ENCODE measurements at regions not wholly inside any gene's neighbourhood (a gene's known extent, or its start where the extent isn't known, plus 50 kb on each side); places are given as distances from the start of the nearest gene placed in this dataset.

DNA sequence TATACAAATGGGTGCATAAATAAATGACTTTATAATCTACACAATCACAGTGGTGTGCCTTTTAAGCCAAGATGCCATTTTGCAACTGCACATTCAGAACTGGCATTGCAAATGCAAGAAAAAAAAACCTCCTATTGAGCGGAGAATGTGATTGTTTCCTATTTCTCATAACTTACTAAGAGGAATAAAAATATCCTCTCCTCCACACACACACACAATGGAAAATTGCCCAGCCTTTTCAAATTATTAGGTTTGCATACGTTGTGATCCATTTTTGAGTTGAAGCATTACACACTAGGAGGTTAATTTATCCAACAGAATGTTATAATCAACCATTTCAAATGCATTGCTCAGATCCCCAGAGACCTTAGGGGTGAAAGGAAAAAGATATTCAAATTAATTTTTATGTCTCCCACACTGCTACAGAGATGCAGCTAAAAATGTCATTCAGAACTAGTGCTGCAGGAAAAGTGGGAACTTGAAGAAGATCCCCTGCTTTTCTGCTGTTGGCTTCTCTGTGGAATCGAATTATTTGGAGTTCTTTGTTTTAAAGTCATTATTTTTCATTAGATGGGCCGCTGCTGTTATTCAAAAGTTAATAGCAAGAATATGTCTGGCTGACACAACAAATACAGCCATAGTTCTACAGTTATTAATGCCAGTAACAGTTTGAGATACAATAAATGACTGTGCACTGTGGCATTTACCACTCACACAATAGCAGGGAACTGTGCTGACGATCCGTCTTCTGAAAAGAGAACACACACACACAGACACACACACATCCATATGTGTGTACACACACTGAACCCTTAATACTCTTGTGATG is 299.9 kb upstream of the ANO5 start:
- TF ChIP-seq, protein P1, sequence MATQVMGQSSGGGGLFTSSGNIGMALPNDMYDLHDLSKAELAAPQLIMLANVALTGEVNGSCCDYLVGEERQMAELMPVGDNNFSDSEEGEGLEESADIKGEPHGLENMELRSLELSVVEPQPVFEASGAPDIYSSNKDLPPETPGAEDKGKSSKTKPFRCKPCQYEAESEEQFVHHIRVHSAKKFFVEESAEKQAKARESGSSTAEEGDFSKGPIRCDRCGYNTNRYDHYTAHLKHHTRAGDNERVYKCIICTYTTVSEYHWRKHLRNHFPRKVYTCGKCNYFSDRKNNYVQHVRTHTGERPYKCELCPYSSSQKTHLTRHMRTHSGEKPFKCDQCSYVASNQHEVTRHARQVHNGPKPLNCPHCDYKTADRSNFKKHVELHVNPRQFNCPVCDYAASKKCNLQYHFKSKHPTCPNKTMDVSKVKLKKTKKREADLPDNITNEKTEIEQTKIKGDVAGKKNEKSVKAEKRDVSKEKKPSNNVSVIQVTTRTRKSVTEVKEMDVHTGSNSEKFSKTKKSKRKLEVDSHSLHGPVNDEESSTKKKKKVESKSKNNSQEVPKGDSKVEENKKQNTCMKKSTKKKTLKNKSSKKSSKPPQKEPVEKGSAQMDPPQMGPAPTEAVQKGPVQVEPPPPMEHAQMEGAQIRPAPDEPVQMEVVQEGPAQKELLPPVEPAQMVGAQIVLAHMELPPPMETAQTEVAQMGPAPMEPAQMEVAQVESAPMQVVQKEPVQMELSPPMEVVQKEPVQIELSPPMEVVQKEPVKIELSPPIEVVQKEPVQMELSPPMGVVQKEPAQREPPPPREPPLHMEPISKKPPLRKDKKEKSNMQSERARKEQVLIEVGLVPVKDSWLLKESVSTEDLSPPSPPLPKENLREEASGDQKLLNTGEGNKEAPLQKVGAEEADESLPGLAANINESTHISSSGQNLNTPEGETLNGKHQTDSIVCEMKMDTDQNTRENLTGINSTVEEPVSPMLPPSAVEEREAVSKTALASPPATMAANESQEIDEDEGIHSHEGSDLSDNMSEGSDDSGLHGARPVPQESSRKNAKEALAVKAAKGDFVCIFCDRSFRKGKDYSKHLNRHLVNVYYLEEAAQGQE (IDR thresholded peaks at IDR 0.05; ENCODE audit: insufficient read depth in 1 of 2, low read depth in 2 of 2, low read length in 2 of 2), result no peak
- TF ChIP-seq FOXP2 (optimal IDR thresholded peaks at IDR 0.05; ENCODE audit: borderline replicate concordance, extremely low read depth, extremely low read length, insufficient read depth), result no peak
- no peak for TF ChIP-seq SIN3A (IDR thresholded peaks at IDR 0.05; ENCODE audit: borderline replicate concordance, insufficient read depth, low read length)
- TF ChIP-seq TAF1 (IDR thresholded peaks at IDR 0.05; ENCODE audit: borderline replicate concordance, insufficient read depth, low read length), result no peak
- no peak for TF ChIP-seq POLR2AphosphoS5 (IDR thresholded peaks at IDR 0.05; ENCODE audit: low read depth, low read length)

GRCh38 chr11:21893565-21893867 is 299.4 kb upstream of the ANO5 start:
- TF ChIP-seq SIN3A (IDR thresholded peaks at IDR 0.05; ENCODE audit: borderline replicate concordance, insufficient read depth, low read length), result no peak
- no peak for TF ChIP-seq TAF1 (IDR thresholded peaks at IDR 0.05; ENCODE audit: borderline replicate concordance, insufficient read depth, low read length)
- TF ChIP-seq POLR2AphosphoS5 (IDR thresholded peaks at IDR 0.05; ENCODE audit: low read depth, low read length), result no peak
- TF ChIP-seq FOXP2 (optimal IDR thresholded peaks at IDR 0.05; ENCODE audit: borderline replicate concordance, extremely low read depth, extremely low read length, insufficient read depth), result no peak
- TF ChIP-seq, protein P1 (IDR thresholded peaks at IDR 0.05; ENCODE audit: insufficient read depth in 1 of 2, low read depth in 2 of 2, low read length in 2 of 2), result no peak

DNA sequence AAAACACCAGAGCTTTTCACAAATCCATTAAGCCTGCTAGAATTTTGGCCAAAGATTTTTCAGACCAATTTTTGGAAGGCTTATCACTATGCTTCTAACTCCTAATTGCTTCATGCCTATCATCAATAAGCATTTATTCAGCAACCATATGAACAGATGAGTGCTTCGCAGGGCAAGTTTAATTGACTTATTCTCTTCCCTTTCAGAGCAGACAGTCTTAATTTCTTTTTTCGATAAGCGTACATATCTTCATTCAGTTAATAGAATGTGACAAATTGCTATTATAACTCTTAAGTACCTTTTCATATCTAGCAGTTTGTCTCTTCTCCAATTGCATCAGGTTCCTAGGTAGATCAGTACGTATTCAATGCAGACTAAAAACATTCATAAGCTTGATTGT is 298.4 kb upstream of the ANO5 start:
- TF ChIP-seq SIN3A (IDR thresholded peaks at IDR 0.05; ENCODE audit: borderline replicate concordance, insufficient read depth, low read length), result no peak
- TF ChIP-seq TAF1 (IDR thresholded peaks at IDR 0.05; ENCODE audit: borderline replicate concordance, insufficient read depth, low read length), result no peak
- TF ChIP-seq, protein P1 (IDR thresholded peaks at IDR 0.05; ENCODE audit: insufficient read depth in 1 of 2, low read depth in 2 of 2, low read length in 2 of 2), result no peak
- TF ChIP-seq FOXP2 (optimal IDR thresholded peaks at IDR 0.05; ENCODE audit: borderline replicate concordance, extremely low read depth, extremely low read length, insufficient read depth), result no peak
- no peak for TF ChIP-seq POLR2AphosphoS5 (IDR thresholded peaks at IDR 0.05; ENCODE audit: low read depth, low read length)

- TF ChIP-seq POLR2AphosphoS5 (IDR thresholded peaks at IDR 0.05; ENCODE audit: low read depth, low read length) (no peak), TAF1 (IDR thresholded peaks at IDR 0.05; ENCODE audit: borderline replicate concordance, insufficient read depth, low read length) (no peak), FOXP2 (optimal IDR thresholded peaks at IDR 0.05; ENCODE audit: borderline replicate concordance, extremely low read depth, extremely low read length, insufficient read depth) (no peak), SIN3A (IDR thresholded peaks at IDR 0.05; ENCODE audit: borderline replicate concordance, insufficient read depth, low read length) (no peak)
- TF ChIP-seq, protein P1 (IDR thresholded peaks at IDR 0.05; ENCODE audit: insufficient read depth in 1 of 2, low read depth in 2 of 2, low read length in 2 of 2), result no peak
Observed at GRCh38 chr11:21895686-21896085, 297.2 kb upstream of the ANO5 start.
